ENCODE measurements at regions not wholly inside any gene's neighbourhood (a gene's known extent, or its start where the extent isn't known, plus 50 kb on each side); places are given as distances from the start of the nearest gene placed in this dataset.

- no peak for TF ChIP-seq FOXM1 (IDR thresholded peaks at IDR 0.05; ENCODE audit: borderline replicate concordance, low read depth)
- TF ChIP-seq RAD21 (IDR thresholded peaks at IDR 0.05; ENCODE audit: low read depth) = no peak
- TF ChIP-seq REST (IDR thresholded peaks at IDR 0.05; ENCODE audit: low read depth) = no peak
- TF ChIP-seq MAX (IDR thresholded peaks at IDR 0.05) = no peak
- no peak for TF ChIP-seq CEBPB (IDR thresholded peaks at IDR 0.05)
- TF ChIP-seq EGR1 (IDR thresholded peaks at IDR 0.05) = no peak
- TF ChIP-seq USF1 (IDR thresholded peaks at IDR 0.05) = no peak
- TF ChIP-seq TCF12 (IDR thresholded peaks at IDR 0.05; ENCODE audit: low read depth) = no peak
- TF ChIP-seq ZBTB7A (IDR thresholded peaks at IDR 0.05; ENCODE audit: low read depth) = no peak
- no peak for TF ChIP-seq TEAD4 (IDR thresholded peaks at IDR 0.05)
- TF ChIP-seq CREB1 (IDR thresholded peaks at IDR 0.05; ENCODE audit: low read depth) = no peak
- TF ChIP-seq NFIC (IDR thresholded peaks at IDR 0.05) = no peak
Observed at GRCh38 chr16:7026639-7027038, 306.0 kb upstream of the RBFOX1 start.

Measured in Ishikawa (cell line).